HCT116 (cell line): ENCODE measurements at regions not wholly inside any gene's neighbourhood (a gene's known extent, or its start where the extent isn't known, plus 50 kb on each side); places are given as distances from the start of the nearest gene placed in this dataset.

Source experiments
- ATAC-seq: fragments of 200-7000 bp; cut with Tn5 transposase; 2 replicates; pipeline ENCODE4 v1.9.1; 2020; ENCODE audit warnings: mild to moderate bottlenecking, moderate library complexity
- BruUV-seq: library from RNA; stranded (reverse); fragments of 400-500 nt; replicated peaks from 2 replicates; lab custom pipeline; 2021; lab: Mats Ljungman, UMichigan
- CTCF ChIA-PET: fragments of 300-600 bp; sonication (Branson Sonifier 250); formaldehyde crosslinking; loops from one replicate; lab custom pipeline; 2021; ENCODE audit warnings: antibody characterized with exemption; lab: Charles Lee
- POLR2A ChIA-PET: fragments of 300-600, 350-600 bp; sonication (Branson Sonifier 250); formaldehyde crosslinking; loops from one replicate; lab custom pipeline; 2021; ENCODE audit warnings: antibody characterized with exemption; lab: Charles Lee
- RAD21 ChIA-PET, 2 experiments: fragments of 300-600 bp; sonication (Branson Sonifier 250); formaldehyde crosslinking; loops; one replicate each; lab custom pipeline; 2023; ENCODE audit warnings: low total read pairs in 2 of 2; ENCODE audit not compliant: uncharacterized antibody in 2 of 2, unreplicated experiment in 2 of 2, low non-redundant PET in 1 of 2; lab: Charles Lee
- DNase-seq: peaks from one replicate; pipeline ENCODE4 v3.0.0-alpha.2; 2010; ENCODE audit warnings: low read depth, low spot score
- H2AFZ ChIP-seq: fragments of 200-600 bp; shearing (Covaris generic), sonication (generic); 2 replicates; pipeline ENCODE4 v1.6.1; 2017; ENCODE audit warnings: low read depth, mixed run types, mixed read lengths, antibody characterized with exemption, low read length; ENCODE audit not compliant: poor library complexity, severe bottlenecking
- H3K27ac ChIP-seq: 2 replicates; pipeline ENCODE4 v1.5.1; 2012; ENCODE audit warnings: low read depth, low read length
- H3K27me3 ChIP-seq: fragments of 200-600 bp; sonication (generic); 2 replicates; pipeline ENCODE4 v1.6.1; 2016; ENCODE audit warnings: mixed run types, low read length, mixed read lengths; ENCODE audit not compliant: insufficient read depth
- H3K36me3 ChIP-seq, 2 experiments: fragments of 200-500 bp in 1 of 2; fragments of 200-600 bp in 1 of 2; sonication (Bioruptor generic) in 1 of 2; sonication (generic) in 1 of 2; 2 replicates each; pipeline versions ENCODE4 v1.5.1 to v1.6.1; 2014 to 2016; ENCODE audit warnings: low read length in 2 of 2, inconsistent platforms in 1 of 2, mixed read lengths in 1 of 2, mixed run types in 1 of 2; ENCODE audit not compliant: insufficient read depth in 2 of 2, control insufficient read depth in 1 of 2
- H3K4me1 ChIP-seq, 2 experiments: fragments of 200-600 bp in 1 of 2; sonication (generic) in 1 of 2; 2 replicates each; pipeline versions ENCODE4 v1.5.1 to v1.6.1; 2012 to 2017; ENCODE audit warnings: low read length in 2 of 2, inconsistent platforms in 1 of 2, mild to moderate bottlenecking in 1 of 2, mixed read lengths in 1 of 2, mixed run types in 1 of 2, moderate library complexity in 1 of 2; ENCODE audit not compliant: insufficient read depth in 2 of 2, control insufficient read depth in 1 of 2
- H3K4me2 ChIP-seq: fragments of 200-600 bp; sonication (generic); 2 replicates; pipeline ENCODE4 v1.6.1; 2017; ENCODE audit warnings: mixed run types, low read length, mixed read lengths
- H3K4me3 ChIP-seq, 2 experiments: fragments of 200-600 bp in 1 of 2; sonication (generic) in 1 of 2; replicated peaks in 1 of 2; 2 replicates each; pipeline ENCODE4 v1.5.1; 2011 to 2016; ENCODE audit warnings: low read length in 2 of 2, control low read depth in 1 of 2, low read depth in 1 of 2, mild to moderate bottlenecking in 1 of 2, mixed read lengths in 1 of 2, mixed run types in 1 of 2
- H3K79me2 ChIP-seq: fragments of 200-600 bp; sonication (generic); 2 replicates; pipeline ENCODE4 v1.6.1; 2017; ENCODE audit warnings: mild to moderate bottlenecking, mixed run types, low read length, moderate library complexity, mixed read lengths; ENCODE audit not compliant: insufficient read depth
- H3K9ac ChIP-seq: fragments of 200-600 bp; sonication (generic); 2 replicates; pipeline ENCODE4 v1.6.1; 2016; ENCODE audit warnings: low read length, mixed read lengths
- H3K9me2 ChIP-seq: fragments of 200-600 bp; sonication (generic), shearing (Covaris generic); 2 replicates; pipeline ENCODE4 v1.6.1; 2017; ENCODE audit warnings: mixed run types, mild to moderate bottlenecking, moderate library complexity; ENCODE audit not compliant: insufficient read depth
- H3K9me3 ChIP-seq, 2 experiments: fragments of 200-500 bp in 1 of 2; fragments of 200-600 bp in 1 of 2; sonication (Bioruptor generic) in 1 of 2; sonication (generic) in 1 of 2; 2 replicates each; pipeline ENCODE4 v1.6.1; 2014 to 2017; ENCODE audit warnings: low read length in 2 of 2, mixed read lengths in 2 of 2, inconsistent platforms in 1 of 2, low read depth in 1 of 2, mild to moderate bottlenecking in 1 of 2, mixed run types in 1 of 2, moderate library complexity in 1 of 2; ENCODE audit not compliant: control insufficient read depth in 1 of 2, insufficient read depth in 1 of 2
- H4K20me1 ChIP-seq: fragments of 200-600 bp; sonication (generic), shearing (Covaris generic); 2 replicates; pipeline ENCODE4 v1.6.1; 2017; ENCODE audit warnings: mixed run types, mild to moderate bottlenecking, moderate library complexity; ENCODE audit not compliant: insufficient read depth
- CBX3 ChIP-seq: IDR thresholded peaks from 2 replicates; pipeline ENCODE4 v1.6.1; 2012; ENCODE audit warnings: low read depth
- CTCF ChIP-seq, 3 experiments: fragments of 200-600 bp in 1 of 3; sonication (generic) in 1 of 3; IDR thresholded peaks in 2 of 3; conservative IDR thresholded peaks in 1 of 3; 2 replicates each; pipeline ENCODE4 v1.5.1; 2012 to 2017; ENCODE audit warnings: low read depth in 2 of 3, low read length in 2 of 3, antibody characterized with exemption in 1 of 3, borderline replicate concordance in 1 of 3, control low read depth in 1 of 3, mild to moderate bottlenecking in 1 of 3, mixed read lengths in 1 of 3, mixed run types in 1 of 3, moderate library complexity in 1 of 3; ENCODE audit not compliant: insufficient read depth in 1 of 3
- EGR1 ChIP-seq: IDR thresholded peaks from 2 replicates; pipeline ENCODE4 v1.6.1; 2012; ENCODE audit warnings: low read depth
- EZH2phosphoT487 ChIP-seq: fragments of 200-600 bp; IDR thresholded peaks from 2 replicates; pipeline ENCODE4 v1.6.1; 2018; ENCODE audit warnings: antibody characterized with exemption, borderline replicate concordance
- FOSL1 ChIP-seq: IDR thresholded peaks from 2 replicates; pipeline ENCODE4 v1.6.1; 2012; ENCODE audit warnings: low read depth
- JUND ChIP-seq: IDR thresholded peaks from 2 replicates; pipeline ENCODE4 v1.6.1; 2012
- MAX ChIP-seq: IDR thresholded peaks from 2 replicates; pipeline ENCODE4 v1.6.1; 2012
- POLR2A ChIP-seq: IDR thresholded peaks from 2 replicates; pipeline ENCODE4 v1.7.0; 2011; ENCODE audit warnings: borderline replicate concordance; ENCODE audit not compliant: insufficient read depth, insufficient read length; ENCODE audit errors: extremely low read depth
- POLR2AphosphoS5 ChIP-seq: IDR thresholded peaks from 2 replicates; pipeline ENCODE4 v1.6.1; 2011; ENCODE audit warnings: mild to moderate bottlenecking, low read depth, low read length, moderate library complexity
- RAD21 ChIP-seq: IDR thresholded peaks from 2 replicates; pipeline ENCODE4 v1.6.1; 2012; ENCODE audit warnings: low read depth, mild to moderate bottlenecking
- REST ChIP-seq: IDR thresholded peaks from 2 replicates; pipeline ENCODE4 v1.6.1; 2012; ENCODE audit warnings: low read depth
- SIN3A ChIP-seq: IDR thresholded peaks from 2 replicates; pipeline ENCODE4 v1.6.1; 2012; ENCODE audit warnings: low read depth
- SP1 ChIP-seq: IDR thresholded peaks from 2 replicates; pipeline ENCODE4 v1.6.1; 2012; ENCODE audit warnings: low read depth
- TCF7L2 ChIP-seq: IDR thresholded peaks from 2 replicates; pipeline ENCODE4 v1.7.0; 2011; ENCODE audit warnings: borderline replicate concordance, inconsistent platforms; ENCODE audit not compliant: insufficient read depth, insufficient read length; ENCODE audit errors: extremely low read depth
- ZNF274 ChIP-seq: fragments of 200-500 bp; sonication (Bioruptor generic); IDR thresholded peaks from 2 replicates; pipeline ENCODE4 v1.6.1; 2014; ENCODE audit warnings: mild to moderate bottlenecking, low read depth, low read length, inconsistent platforms
- intact Hi-C: fragments of 100-400 bp; cut with micrococcal nuclease; formaldehyde crosslinking; loops from 2 replicates; pipeline ENCODE4 v1.10.0; 2022
- TF ChIP-seq, protein P1 (sequence below): IDR thresholded peaks from 2 replicates; pipeline ENCODE4 v1.6.1; 2011; ENCODE audit warnings: mild to moderate bottlenecking, low read length, moderate library complexity; ENCODE audit not compliant: insufficient replicate concordance; ENCODE audit errors: extremely low read depth

- no peak overlapping the region for H3K4me2 ChIP-seq
- no peaks in the 10 kb centered on the region for H3K4me1 ChIP-seq
- ChIA-PET POLR2A (no interaction called here), RAD21 (no interaction called here), CTCF (no interaction called here)
- H3K27ac ChIP-seq: no peak overlapping the region
- no peaks in the 10 kb centered on the region for H3K27me3 ChIP-seq
- H2AFZ ChIP-seq: no peak overlapping the region
- no peaks in the 10 kb centered on the region for H3K9me2 ChIP-seq
- BruUV-seq: no TSS peak
- no peak for ATAC-seq
- no peak overlapping the region for H3K4me3 ChIP-seq
- no peaks in the 10 kb centered on the region for H3K9me3 ChIP-seq
- no peaks in the 10 kb centered on the region for H3K36me3 ChIP-seq
- intact Hi-C loops: no loop called here
- DNase-seq: no peak
- TF ChIP-seq REST (no peak), EZH2phosphoT487 (no peak), TCF7L2 (no peak), CTCF (IDR thresholded peaks at IDR 0.05 in 2 of 3, conservative IDR thresholded peaks at IDR 0.05 in 1 of 3; ENCODE audit: borderline replicate concordance in 1 of 3, insufficient read depth in 1 of 3, low read depth in 2 of 3, low read length in 2 of 3) (no peak), POLR2A (no peak), CBX3 (no peak), SIN3A (no peak), MAX (no peak), POLR2AphosphoS5 (no peak), FOSL1 (no peak), EGR1 (no peak), SP1 (no peak), JUND (no peak), RAD21 (no peak), ZNF274 (no peak)
- TF ChIP-seq, protein P1, sequence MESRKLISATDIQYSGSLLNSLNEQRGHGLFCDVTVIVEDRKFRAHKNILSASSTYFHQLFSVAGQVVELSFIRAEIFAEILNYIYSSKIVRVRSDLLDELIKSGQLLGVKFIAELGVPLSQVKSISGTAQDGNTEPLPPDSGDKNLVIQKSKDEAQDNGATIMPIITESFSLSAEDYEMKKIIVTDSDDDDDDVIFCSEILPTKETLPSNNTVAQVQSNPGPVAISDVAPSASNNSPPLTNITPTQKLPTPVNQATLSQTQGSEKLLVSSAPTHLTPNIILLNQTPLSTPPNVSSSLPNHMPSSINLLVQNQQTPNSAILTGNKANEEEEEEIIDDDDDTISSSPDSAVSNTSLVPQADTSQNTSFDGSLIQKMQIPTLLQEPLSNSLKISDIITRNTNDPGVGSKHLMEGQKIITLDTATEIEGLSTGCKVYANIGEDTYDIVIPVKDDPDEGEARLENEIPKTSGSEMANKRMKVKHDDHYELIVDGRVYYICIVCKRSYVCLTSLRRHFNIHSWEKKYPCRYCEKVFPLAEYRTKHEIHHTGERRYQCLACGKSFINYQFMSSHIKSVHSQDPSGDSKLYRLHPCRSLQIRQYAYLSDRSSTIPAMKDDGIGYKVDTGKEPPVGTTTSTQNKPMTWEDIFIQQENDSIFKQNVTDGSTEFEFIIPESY: no peak
- H3K9ac ChIP-seq: no peak overlapping the region
- H4K20me1 ChIP-seq: no peaks in the 10 kb centered on the region
- no peaks in the 10 kb centered on the region for H3K79me2 ChIP-seq
Measured at GRCh38 chr4:148823419-148823769, 381.2 kb upstream of the NR3C2 start.
